Osteocyte (in vitro differentiated cells): ENCODE measurements at regions not wholly inside any gene's neighbourhood (a gene's known extent, or its start where the extent isn't known, plus 50 kb on each side); places are given as distances from the start of the nearest gene placed in this dataset.

Experiments
- DNase-seq: peaks from one replicate; pipeline ENCODE4 v3.0.0; 2021; ENCODE audit warnings: mixed read lengths; ENCODE audit not compliant: unreplicated experiment; ENCODE audit errors: extremely low spot score
- H3K27ac Mint-ChIP-seq: one replicate; pipeline ENCODE4 v1.8.0; 2021; ENCODE audit warnings: mild to moderate bottlenecking, mixed read lengths; ENCODE audit not compliant: unreplicated experiment
- H3K27me3 Mint-ChIP-seq: one replicate; pipeline ENCODE4 v1.8.0; 2021; ENCODE audit warnings: mixed read lengths; ENCODE audit not compliant: unreplicated experiment
- H3K36me3 Mint-ChIP-seq: one replicate; pipeline ENCODE4 v1.8.0; 2021; ENCODE audit warnings: mixed read lengths; ENCODE audit not compliant: unreplicated experiment
- H3K4me1 Mint-ChIP-seq: one replicate; pipeline ENCODE4 v1.8.0; 2021; ENCODE audit warnings: mixed read lengths; ENCODE audit not compliant: unreplicated experiment
- H3K4me3 Mint-ChIP-seq: one replicate; pipeline ENCODE4 v1.8.0; 2021; ENCODE audit warnings: mild to moderate bottlenecking, moderate library complexity, mixed read lengths; ENCODE audit not compliant: unreplicated experiment
- H3K9me3 Mint-ChIP-seq: one replicate; pipeline ENCODE4 v1.8.0; 2021; ENCODE audit warnings: mixed read lengths; ENCODE audit not compliant: unreplicated experiment
- TF ChIP-seq, protein P1 (sequence below): fragments of 200-600 bp; sonication (generic); IDR thresholded peaks from 2 replicates; pipeline ENCODE4 v1.5.0; 2021; ENCODE audit warnings: antibody characterized with exemption, mild to moderate bottlenecking, moderate library complexity

GRCh38 chr7:113440173-113440572 is 321.8 kb upstream of the SMIM30 start:
- TF ChIP-seq, protein P1, sequence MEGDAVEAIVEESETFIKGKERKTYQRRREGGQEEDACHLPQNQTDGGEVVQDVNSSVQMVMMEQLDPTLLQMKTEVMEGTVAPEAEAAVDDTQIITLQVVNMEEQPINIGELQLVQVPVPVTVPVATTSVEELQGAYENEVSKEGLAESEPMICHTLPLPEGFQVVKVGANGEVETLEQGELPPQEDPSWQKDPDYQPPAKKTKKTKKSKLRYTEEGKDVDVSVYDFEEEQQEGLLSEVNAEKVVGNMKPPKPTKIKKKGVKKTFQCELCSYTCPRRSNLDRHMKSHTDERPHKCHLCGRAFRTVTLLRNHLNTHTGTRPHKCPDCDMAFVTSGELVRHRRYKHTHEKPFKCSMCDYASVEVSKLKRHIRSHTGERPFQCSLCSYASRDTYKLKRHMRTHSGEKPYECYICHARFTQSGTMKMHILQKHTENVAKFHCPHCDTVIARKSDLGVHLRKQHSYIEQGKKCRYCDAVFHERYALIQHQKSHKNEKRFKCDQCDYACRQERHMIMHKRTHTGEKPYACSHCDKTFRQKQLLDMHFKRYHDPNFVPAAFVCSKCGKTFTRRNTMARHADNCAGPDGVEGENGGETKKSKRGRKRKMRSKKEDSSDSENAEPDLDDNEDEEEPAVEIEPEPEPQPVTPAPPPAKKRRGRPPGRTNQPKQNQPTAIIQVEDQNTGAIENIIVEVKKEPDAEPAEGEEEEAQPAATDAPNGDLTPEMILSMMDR: no peak
- Mint-ChIP-seq H3K4me1 (no peaks in the 10 kb centered on the region), H3K9me3 (peaks cover 22% of the 10 kb centered on the region), H3K4me3 (no peak overlapping the region), H3K27ac (no peak overlapping the region), H3K27me3 (peaks cover 8% of the 10 kb centered on the region), H3K36me3 (no peaks in the 10 kb centered on the region)
- DNase-seq: no peak

DNA sequence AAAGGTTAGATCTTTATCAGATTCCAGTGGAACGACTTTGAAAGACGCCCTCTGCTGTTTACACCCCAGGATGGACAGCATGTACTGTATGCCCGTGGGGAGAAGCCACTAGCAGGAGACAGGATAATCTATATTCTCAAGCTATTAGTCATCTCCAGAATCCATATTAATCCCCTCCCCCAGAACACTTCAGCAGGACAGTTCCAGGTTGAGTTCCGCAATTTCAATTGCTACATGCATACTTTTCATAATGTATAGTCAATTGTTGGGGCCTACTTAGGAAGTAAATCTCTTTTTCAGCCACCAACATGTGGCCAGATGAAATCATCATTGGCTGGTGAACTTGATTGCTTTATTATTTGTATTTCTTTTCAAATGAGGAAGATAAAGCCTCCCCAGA is 313.1 kb upstream of the SMIM30 start:
- TF ChIP-seq, protein P1: no peak
- H3K9me3 Mint-ChIP-seq: no peaks in the 10 kb centered on the region
- no peak overlapping the region for H3K4me3 Mint-ChIP-seq
- no peaks in the 10 kb centered on the region for H3K36me3 Mint-ChIP-seq
- H3K27ac Mint-ChIP-seq: no peak overlapping the region
- H3K27me3 Mint-ChIP-seq: peaks cover 7% of the 10 kb centered on the region
- no peaks in the 10 kb centered on the region for H3K4me1 Mint-ChIP-seq
- no peak for DNase-seq

DNA sequence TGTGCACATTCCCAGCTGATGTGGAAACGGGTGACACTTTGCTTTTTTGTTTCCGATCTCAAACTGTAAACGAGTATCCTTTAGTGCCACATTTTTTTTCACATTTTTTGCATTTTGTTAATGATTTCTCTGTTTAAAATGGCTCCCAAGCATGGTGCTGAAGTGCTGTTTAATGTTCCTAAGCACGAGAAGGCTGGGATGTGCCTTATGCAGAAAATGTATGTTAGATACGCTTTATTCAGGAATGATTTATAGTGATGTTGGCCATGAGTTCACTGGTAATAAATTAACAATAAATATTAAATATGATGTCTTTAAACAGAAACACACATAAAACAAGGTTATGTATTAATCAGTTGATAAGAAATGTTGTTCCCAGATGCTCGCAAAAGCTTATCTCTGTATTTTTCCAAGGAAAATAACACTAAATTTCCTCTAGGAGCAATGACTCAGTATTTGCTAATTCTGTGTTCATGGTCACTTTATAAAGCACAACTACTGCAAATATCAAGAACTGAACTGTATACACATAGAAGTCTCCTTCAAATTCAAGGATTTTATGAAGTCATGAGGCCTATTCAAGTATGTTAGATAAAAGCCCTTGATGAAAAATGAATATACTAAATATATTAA is 305.9 kb upstream of the SMIM30 start:
- H3K27me3 Mint-ChIP-seq: peaks cover 28% of the 10 kb centered on the region

DNA sequence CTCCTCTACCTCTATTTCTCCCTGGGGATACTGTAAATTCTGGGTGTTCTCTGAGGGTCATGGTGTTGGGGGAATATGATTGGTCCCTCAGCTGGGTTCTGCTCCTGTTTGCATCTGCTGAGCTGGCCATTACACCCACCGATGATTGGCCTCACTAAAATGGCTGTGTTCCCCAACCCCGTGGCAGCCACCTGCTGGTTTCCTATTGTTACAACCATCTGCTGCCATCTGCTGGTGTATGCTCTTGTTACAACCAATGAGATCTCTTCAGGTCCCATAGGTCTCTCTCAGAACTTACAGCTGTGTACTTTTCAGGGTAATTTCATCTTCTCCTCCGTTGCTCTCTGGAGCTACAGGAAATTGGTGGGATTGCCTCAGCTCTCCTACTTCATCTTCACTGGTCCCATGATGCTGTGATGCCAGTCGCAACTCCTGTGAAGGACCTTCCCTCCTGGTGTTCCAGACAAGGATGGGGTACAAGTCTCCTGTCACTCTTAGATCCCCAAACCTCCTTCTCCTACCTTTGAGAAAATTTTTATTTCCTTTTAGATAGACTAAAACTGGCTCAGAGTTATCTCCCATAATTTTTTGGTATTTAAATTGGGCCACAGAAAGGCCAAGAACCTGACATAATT is 303.5 kb upstream of the SMIM30 start:
- TF ChIP-seq, protein P1: peak; percentile 85
- Mint-ChIP-seq H3K27me3 (peaks cover 28% of the 10 kb centered on the region), H3K36me3 (no peaks in the 10 kb centered on the region), H3K9me3 (no peaks in the 10 kb centered on the region), H3K4me1 (peaks cover 3% of the 10 kb centered on the region), H3K27ac (no peak overlapping the region), H3K4me3 (no peak overlapping the region)
- DNase-seq: peak; percentile 89

More for the DNA sequence above, 305.9 kb upstream of the SMIM30 start:
- H3K27ac Mint-ChIP-seq: no peak overlapping the region
- no peaks in the 10 kb centered on the region for H3K36me3 Mint-ChIP-seq
- no peak overlapping the region for H3K4me3 Mint-ChIP-seq
- TF ChIP-seq, protein P1: no peak
- H3K4me1 Mint-ChIP-seq: peaks cover 3% of the 10 kb centered on the region
- no peaks in the 10 kb centered on the region for H3K9me3 Mint-ChIP-seq
- DNase-seq: no peak

GRCh38 chr7:113414401-113415035 is 296.2 kb upstream of the SMIM30 start:
- H3K4me1 Mint-ChIP-seq: no peaks in the 10 kb centered on the region
- H3K9me3 Mint-ChIP-seq: no peaks in the 10 kb centered on the region
- peaks cover 20% of the 10 kb centered on the region for H3K27me3 Mint-ChIP-seq
- no peak overlapping the region for H3K27ac Mint-ChIP-seq
- TF ChIP-seq, protein P1: no peak
- H3K36me3 Mint-ChIP-seq: no peaks in the 10 kb centered on the region
- DNase-seq: no peak
- no peak overlapping the region for H3K4me3 Mint-ChIP-seq
